Panc1 (cell line): ENCODE measurements at regions not wholly inside any gene's neighbourhood (a gene's known extent, or its start where the extent isn't known, plus 50 kb on each side); places are given as distances from the start of the nearest gene placed in this dataset.

Experiments used
- CTCF ChIP-seq: fragments of 450-650 bp; IDR thresholded peaks from 2 replicates; pipeline ENCODE4 v1.5.1; 2017; ENCODE audit warnings: mild to moderate bottlenecking
- POLR2AphosphoS5 ChIP-seq: IDR thresholded peaks from 2 replicates; pipeline ENCODE4 v1.6.1; 2012; ENCODE audit warnings: mild to moderate bottlenecking, low read depth, low read length, moderate library complexity
- TF ChIP-seq, protein P1 (sequence below), 2 experiments: IDR thresholded peaks; 2 replicates each; pipeline ENCODE4 v1.6.1; 2011 to 2012; ENCODE audit warnings: low read depth in 2 of 2, control low read depth in 1 of 2, low read length in 1 of 2, mild to moderate bottlenecking in 1 of 2, moderate library complexity in 1 of 2; ENCODE audit not compliant: insufficient read depth in 1 of 2

- TF ChIP-seq CTCF (no peak), POLR2AphosphoS5 (no peak)
- TF ChIP-seq, protein P1, sequence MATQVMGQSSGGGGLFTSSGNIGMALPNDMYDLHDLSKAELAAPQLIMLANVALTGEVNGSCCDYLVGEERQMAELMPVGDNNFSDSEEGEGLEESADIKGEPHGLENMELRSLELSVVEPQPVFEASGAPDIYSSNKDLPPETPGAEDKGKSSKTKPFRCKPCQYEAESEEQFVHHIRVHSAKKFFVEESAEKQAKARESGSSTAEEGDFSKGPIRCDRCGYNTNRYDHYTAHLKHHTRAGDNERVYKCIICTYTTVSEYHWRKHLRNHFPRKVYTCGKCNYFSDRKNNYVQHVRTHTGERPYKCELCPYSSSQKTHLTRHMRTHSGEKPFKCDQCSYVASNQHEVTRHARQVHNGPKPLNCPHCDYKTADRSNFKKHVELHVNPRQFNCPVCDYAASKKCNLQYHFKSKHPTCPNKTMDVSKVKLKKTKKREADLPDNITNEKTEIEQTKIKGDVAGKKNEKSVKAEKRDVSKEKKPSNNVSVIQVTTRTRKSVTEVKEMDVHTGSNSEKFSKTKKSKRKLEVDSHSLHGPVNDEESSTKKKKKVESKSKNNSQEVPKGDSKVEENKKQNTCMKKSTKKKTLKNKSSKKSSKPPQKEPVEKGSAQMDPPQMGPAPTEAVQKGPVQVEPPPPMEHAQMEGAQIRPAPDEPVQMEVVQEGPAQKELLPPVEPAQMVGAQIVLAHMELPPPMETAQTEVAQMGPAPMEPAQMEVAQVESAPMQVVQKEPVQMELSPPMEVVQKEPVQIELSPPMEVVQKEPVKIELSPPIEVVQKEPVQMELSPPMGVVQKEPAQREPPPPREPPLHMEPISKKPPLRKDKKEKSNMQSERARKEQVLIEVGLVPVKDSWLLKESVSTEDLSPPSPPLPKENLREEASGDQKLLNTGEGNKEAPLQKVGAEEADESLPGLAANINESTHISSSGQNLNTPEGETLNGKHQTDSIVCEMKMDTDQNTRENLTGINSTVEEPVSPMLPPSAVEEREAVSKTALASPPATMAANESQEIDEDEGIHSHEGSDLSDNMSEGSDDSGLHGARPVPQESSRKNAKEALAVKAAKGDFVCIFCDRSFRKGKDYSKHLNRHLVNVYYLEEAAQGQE (IDR thresholded peaks at IDR 0.05; ENCODE audit: insufficient read depth in 1 of 2, low read depth in 2 of 2, low read length in 1 of 2): no peak
Measured at GRCh38 chr13:59479629-59480028, 684.1 kb downstream of the DIAPH3 start.
